ENCODE measurements at regions not wholly inside any gene's neighbourhood (a gene's known extent, or its start where the extent isn't known, plus 50 kb on each side); places are given as distances from the start of the nearest gene placed in this dataset.

- no peak for TF ChIP-seq SP4 (IDR thresholded peaks at IDR 0.05; ENCODE audit: low read length)
- TF ChIP-seq TAF1 (IDR thresholded peaks at IDR 0.05; ENCODE audit: low read depth, low read length) = no peak
- no peak for TF ChIP-seq CBX8 (IDR thresholded peaks at IDR 0.05; ENCODE audit: borderline replicate concordance, low read depth, low read length)
- TF ChIP-seq MAFK (IDR thresholded peaks at IDR 0.05; ENCODE audit: low read depth, low read length) = no peak
- no peak for TF ChIP-seq POLR2AphosphoS5 (IDR thresholded peaks at IDR 0.05; ENCODE audit: low read depth, low read length)
- TF ChIP-seq YY1 (IDR thresholded peaks at IDR 0.05; ENCODE audit: low read depth, low read length) = no peak
- TF ChIP-seq JUND (IDR thresholded peaks at IDR 0.05; ENCODE audit: low read length) = no peak
Observed at GRCh38 chr12:128075332-128075731, 191.6 kb upstream of the TMEM132C start (continued).
